Stomach (tissue), 4 donors: ENCODE measurements at regions not wholly inside any gene's neighbourhood (a gene's known extent, or its start where the extent isn't known, plus 50 kb on each side); places are given as distances from the start of the nearest gene placed in this dataset.

Experiments used
- CTCF ChIP-seq, 7 experiments: fragments of 450-650 bp in 4 of 7; fragments of 200-600 bp in 3 of 7; sonication (generic) in 3 of 7; IDR thresholded peaks; one replicate each; pipeline ENCODE4 v1.5.1; 2016 to 2019; ENCODE audit warnings: antibody characterized with exemption in 7 of 7, control low read depth in 2 of 7, mild to moderate bottlenecking in 1 of 7
- POLR2A ChIP-seq, 4 donors: fragments of 450-650 bp; IDR thresholded peaks; one replicate each; pipeline ENCODE4 v1.6.1; 2016; ENCODE audit warnings: antibody characterized with exemption in 4 of 4, control low read depth in 2 of 4, mild to moderate bottlenecking in 1 of 4, moderate library complexity in 1 of 4

GRCh38 chr11:80240245-80240644 is 799.4 kb upstream of the TENM4 start:
- no peak for TF ChIP-seq CTCF (IDR thresholded peaks at IDR 0.05)
- TF ChIP-seq POLR2A (IDR thresholded peaks at IDR 0.05), result no peak
